Brain microvascular endothelial cell (primary cell): ENCODE measurements at regions not wholly inside any gene's neighbourhood (a gene's known extent, or its start where the extent isn't known, plus 50 kb on each side); places are given as distances from the start of the nearest gene placed in this dataset.

Source experiments
- DNase-seq: peaks from one replicate; pipeline ENCODE4 v3.0.0-alpha.2; 2020
- H3K27ac ChIP-seq: fragments of 250-450 bp; sonication (Bioruptor Pico); 2 replicates; pipeline ENCODE4 v1.5.1; 2020; ENCODE audit warnings: mild to moderate bottlenecking, moderate library complexity
- H3K27me3 ChIP-seq: fragments of 250-450 bp; sonication (Bioruptor Pico); replicated peaks from 2 replicates; pipeline ENCODE4 v1.5.1; 2020; ENCODE audit warnings: mild to moderate bottlenecking
- H3K36me3 ChIP-seq: fragments of 250-450 bp; sonication (Bioruptor Pico); replicated peaks from 2 replicates; pipeline ENCODE4 v1.5.1; 2020; ENCODE audit warnings: mild to moderate bottlenecking
- H3K4me3 ChIP-seq: 2 replicates; pipeline ENCODE4 v1.5.1; 2011; ENCODE audit warnings: low read depth, mild to moderate bottlenecking, control low read depth, low read length, moderate library complexity
- in situ Hi-C: cut with HindIII; loops from 2 replicates; pipeline ENCODE4 v1.10.0; 2017; ENCODE audit warnings: low sequenced_read_pairs, low pct_ligation_motif_present
- TF ChIP-seq, protein P1 (sequence below): IDR thresholded peaks from 2 replicates; pipeline ENCODE4 v1.5.1; 2011; ENCODE audit warnings: low read depth, mild to moderate bottlenecking, moderate library complexity, low read length, control low read depth, inconsistent platforms; ENCODE audit errors: missing control alignments

DNA sequence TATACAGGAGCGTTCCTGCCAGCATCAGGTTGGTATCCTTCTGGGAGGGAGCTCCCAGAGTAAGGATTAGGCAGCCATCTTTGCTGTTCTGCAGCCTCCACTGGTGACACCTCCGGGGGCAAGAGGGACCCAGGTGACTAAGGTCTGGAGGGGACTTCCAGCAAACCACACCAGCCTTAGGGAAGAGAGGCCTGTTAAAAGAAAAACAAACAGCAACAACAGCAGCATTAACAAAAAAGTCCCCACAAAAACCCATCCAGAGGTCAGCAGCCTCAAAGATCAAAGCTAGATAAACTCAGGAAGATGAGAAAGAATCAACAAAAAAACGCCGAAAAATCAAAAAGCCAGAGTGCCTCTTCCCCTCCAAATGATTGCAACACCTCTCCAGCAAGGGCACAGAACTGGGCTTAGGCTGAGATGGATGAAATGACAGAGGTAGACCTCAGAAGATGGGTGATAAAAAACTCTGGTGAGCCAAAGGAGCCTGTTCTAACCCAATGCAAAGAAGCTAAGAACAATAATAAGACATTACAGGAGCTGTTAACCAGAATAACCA lies 388.2 kb downstream of the SPATA31D1 start:
- Histone ChIP-seq H3K36me3 (no peaks in the 10 kb centered on the region), H3K4me3 (no peak overlapping the region), H3K27me3 (no peaks in the 10 kb centered on the region), H3K27ac (no peak overlapping the region)
- in situ Hi-C loops: no loop called here
- no peak for DNase-seq
- TF ChIP-seq, protein P1, sequence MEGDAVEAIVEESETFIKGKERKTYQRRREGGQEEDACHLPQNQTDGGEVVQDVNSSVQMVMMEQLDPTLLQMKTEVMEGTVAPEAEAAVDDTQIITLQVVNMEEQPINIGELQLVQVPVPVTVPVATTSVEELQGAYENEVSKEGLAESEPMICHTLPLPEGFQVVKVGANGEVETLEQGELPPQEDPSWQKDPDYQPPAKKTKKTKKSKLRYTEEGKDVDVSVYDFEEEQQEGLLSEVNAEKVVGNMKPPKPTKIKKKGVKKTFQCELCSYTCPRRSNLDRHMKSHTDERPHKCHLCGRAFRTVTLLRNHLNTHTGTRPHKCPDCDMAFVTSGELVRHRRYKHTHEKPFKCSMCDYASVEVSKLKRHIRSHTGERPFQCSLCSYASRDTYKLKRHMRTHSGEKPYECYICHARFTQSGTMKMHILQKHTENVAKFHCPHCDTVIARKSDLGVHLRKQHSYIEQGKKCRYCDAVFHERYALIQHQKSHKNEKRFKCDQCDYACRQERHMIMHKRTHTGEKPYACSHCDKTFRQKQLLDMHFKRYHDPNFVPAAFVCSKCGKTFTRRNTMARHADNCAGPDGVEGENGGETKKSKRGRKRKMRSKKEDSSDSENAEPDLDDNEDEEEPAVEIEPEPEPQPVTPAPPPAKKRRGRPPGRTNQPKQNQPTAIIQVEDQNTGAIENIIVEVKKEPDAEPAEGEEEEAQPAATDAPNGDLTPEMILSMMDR: no peak

DNA sequence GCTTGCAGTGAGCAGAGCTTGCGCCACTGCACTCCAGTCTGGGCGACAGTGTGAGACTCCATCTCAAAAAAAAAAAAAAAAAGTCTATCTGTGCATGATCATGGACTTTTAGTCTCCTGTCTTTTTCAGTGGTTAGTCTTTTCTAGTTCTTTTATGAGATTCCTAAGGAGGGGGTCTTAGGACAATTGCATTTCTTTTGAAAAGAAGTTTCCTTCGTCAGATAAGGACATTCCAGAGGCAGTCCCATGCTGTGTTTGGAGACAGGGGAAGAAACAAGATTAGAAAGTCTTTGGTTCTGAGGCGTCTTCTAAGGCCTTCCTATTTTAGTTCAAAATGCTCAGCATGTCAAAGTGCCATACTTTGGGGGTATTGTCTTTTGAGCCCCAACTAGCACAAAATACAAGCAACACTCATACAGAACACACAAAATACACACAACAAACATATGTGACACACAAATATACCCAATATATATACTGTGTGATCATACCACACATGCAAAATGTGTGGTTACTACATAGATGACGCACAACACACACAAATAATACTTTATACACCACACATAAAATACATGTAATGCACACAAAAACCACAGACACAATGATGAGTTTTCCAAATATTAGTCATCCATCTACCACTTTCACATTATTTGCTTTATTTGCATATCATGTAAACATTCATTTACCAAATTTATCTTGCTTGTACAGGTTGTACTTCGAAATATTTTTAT lies 394.5 kb downstream of the SPATA31D1 start:
- DNase-seq: peak; percentile 30
- TF ChIP-seq, protein P1: no peak
- no peaks in the 10 kb centered on the region for H3K27me3 ChIP-seq
- H3K4me3 ChIP-seq: no peak overlapping the region
- H3K27ac ChIP-seq: no peak overlapping the region
- H3K36me3 ChIP-seq: no peaks in the 10 kb centered on the region
- in situ Hi-C loops: no loop called here

DNA sequence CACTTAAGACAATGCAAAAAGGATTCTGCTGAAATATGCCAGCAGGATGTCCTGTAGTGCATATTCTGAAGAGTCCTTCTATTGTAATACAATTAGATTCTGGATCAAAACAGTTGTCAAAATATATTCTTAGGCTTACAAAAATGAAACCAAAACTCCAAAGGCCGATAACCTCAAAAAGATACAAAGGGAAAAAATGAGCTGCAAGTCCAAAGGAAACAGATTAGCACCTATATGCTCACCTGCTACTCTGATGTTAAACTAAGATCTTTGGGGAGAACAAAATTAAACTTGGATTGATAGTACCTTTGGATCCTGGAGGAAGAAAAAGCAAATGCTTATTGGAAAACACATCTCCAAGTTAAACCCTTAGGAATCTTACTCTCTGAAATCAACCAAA lies 397.1 kb downstream of the SPATA31D1 start:
- Histone ChIP-seq H3K4me3 (no peak overlapping the region), H3K27ac (no peak overlapping the region), H3K36me3 (no peaks in the 10 kb centered on the region), H3K27me3 (no peaks in the 10 kb centered on the region)
- TF ChIP-seq, protein P1: no peak
- DNase-seq: no peak
- in situ Hi-C loops: no loop called here

DNA sequence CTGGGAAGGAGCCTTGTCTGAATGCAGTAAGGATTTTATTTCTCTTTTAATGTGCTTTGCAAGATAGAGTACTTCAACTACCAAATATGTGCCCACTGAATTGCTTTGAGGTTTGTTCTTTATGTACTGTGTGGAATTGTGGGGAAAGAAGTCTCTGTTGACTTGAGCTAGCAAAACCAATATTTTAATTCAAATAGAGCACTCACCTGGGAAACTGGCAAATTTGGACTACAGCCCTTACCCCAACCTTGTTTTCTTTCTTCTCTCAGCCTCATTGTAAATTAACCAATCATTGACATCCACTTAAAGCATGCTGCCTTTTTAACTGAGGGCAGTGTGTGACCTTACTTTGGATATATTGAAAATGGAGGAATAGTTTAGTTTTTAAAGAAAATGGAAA lies 409.0 kb downstream of the SPATA31D1 start:
- TF ChIP-seq, protein P1: no peak
- no peak overlapping the region for H3K4me3 ChIP-seq
- no peaks in the 10 kb centered on the region for H3K36me3 ChIP-seq
- in situ Hi-C loops: no loop called here
- H3K27ac ChIP-seq: no peak overlapping the region
- no peak for DNase-seq
- no peaks in the 10 kb centered on the region for H3K27me3 ChIP-seq

DNA sequence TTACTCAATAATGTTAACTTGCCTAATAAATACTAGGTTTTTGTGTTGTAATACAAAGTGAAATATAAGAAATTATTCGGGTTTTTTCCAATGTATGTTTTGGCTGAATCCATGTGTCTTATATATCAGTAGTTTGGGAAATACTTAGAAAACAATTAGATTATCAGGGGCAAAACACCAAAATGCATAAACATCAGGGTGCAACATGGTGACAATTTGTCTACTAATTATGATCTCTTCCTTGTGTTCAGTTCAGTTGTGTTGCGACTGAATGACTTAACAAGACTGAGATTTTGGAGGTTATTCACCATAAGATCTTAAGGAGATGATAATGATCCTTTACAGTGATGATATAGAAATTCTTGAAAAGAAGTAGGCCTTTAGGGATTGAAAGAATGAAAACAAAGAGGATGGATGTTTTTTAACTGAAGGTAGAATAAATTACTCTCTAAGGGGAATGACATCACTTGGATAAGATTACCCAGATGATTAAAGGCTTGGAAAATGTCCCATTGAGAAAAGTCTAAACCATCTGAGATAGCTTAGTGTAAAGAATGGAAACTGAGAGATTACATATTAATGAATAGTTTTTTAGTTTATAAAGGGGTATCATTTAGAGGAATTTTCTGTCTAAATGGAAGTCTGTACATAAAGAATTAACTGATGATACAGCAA lies 415.8 kb downstream of the SPATA31D1 start:
- H3K36me3 ChIP-seq: no peaks in the 10 kb centered on the region
- no peak overlapping the region for H3K27ac ChIP-seq
- no peak overlapping the region for H3K4me3 ChIP-seq
- in situ Hi-C loops: no loop called here
- TF ChIP-seq, protein P1: no peak
- H3K27me3 ChIP-seq: no peaks in the 10 kb centered on the region
- DNase-seq: no peak

DNA sequence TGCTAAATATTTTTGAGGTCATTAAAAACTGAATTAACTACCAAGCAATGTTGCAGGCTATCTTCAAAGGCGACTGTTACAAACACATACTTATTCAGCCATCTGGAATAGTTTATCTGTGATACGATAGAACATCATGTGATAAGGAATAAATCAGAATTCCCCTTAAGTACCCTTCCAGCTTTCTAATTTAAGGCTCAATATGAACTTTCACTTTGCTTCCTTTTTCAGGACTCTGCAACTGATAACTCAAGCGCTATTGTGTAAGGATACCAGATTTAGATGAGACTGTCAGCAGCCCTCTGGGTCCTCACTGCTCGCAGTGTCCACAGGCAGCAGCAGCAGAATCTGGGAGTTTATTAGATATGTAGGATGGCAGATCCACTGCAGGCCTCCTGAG lies 416.3 kb downstream of the SPATA31D1 start:
- Histone ChIP-seq H3K27ac (no peak overlapping the region), H3K27me3 (no peaks in the 10 kb centered on the region), H3K36me3 (no peaks in the 10 kb centered on the region), H3K4me3 (no peak overlapping the region)
- in situ Hi-C loops: no loop called here
- TF ChIP-seq, protein P1: no peak
- DNase-seq: no peak
